GM19463 (cell line): ENCODE measurements at regions not wholly inside any gene's neighbourhood (a gene's known extent, or its start where the extent isn't known, plus 50 kb on each side); places are given as distances from the start of the nearest gene placed in this dataset.

Experiments
- ATAC-seq: cut with Tn5 transposase; IDR thresholded peaks from one replicate; pipeline ENCODE4 v1.9.1; 2021; ENCODE audit warnings: mild to moderate bottlenecking, moderate library complexity; ENCODE audit not compliant: unreplicated experiment

- no peak for ATAC-seq
Observed at GRCh38 chr12:78683031-78683430, 181.5 kb upstream of the SYT1 start.

GRCh38 chr12:78683626-78684025, 180.9 kb upstream of the SYT1 start:
- ATAC-seq = no peak

GRCh38 chr12:78684419-78684818, 180.2 kb upstream of the SYT1 start:
- no peak for ATAC-seq

GRCh38 chr12:78695749-78696148, 168.8 kb upstream of the SYT1 start:
- no peak for ATAC-seq

GRCh38 chr12:78696267-78696666, 168.3 kb upstream of the SYT1 start:
- ATAC-seq = no peak

- no peak for ATAC-seq
Observed at GRCh38 chr12:78697817-78698415, 166.7 kb upstream of the SYT1 start.

- ATAC-seq = no peak
Observed at GRCh38 chr12:78698747-78699146, 165.8 kb upstream of the SYT1 start.

- no peak for ATAC-seq
Observed at GRCh38 chr12:78700565-78700964, 164.0 kb upstream of the SYT1 start.

GRCh38 chr12:78703820-78704525, 160.6 kb upstream of the SYT1 start:
- ATAC-seq = no peak

GRCh38 chr12:78711954-78712353, 152.6 kb upstream of the SYT1 start:
- no peak for ATAC-seq

- ATAC-seq = no peak
Observed at GRCh38 chr12:78712834-78713481, 151.6 kb upstream of the SYT1 start.

- no peak for ATAC-seq
Observed at GRCh38 chr12:78719721-78720120, 144.9 kb upstream of the SYT1 start.

GRCh38 chr12:78721906-78722305, 142.7 kb upstream of the SYT1 start:
- ATAC-seq = no peak

- ATAC-seq = no peak
Observed at GRCh38 chr12:78725033-78725432, 139.5 kb upstream of the SYT1 start.

GRCh38 chr12:78725951-78726580, 138.5 kb upstream of the SYT1 start:
- no peak for ATAC-seq

GRCh38 chr12:78726854-78727253, 137.7 kb upstream of the SYT1 start:
- no peak for ATAC-seq

- ATAC-seq = no peak
Observed at GRCh38 chr12:78732481-78732880, 132.1 kb upstream of the SYT1 start.

- no peak for ATAC-seq
Observed at GRCh38 chr12:78739653-78740052, 124.9 kb upstream of the SYT1 start.

GRCh38 chr12:78746001-78746400, 118.6 kb upstream of the SYT1 start:
- ATAC-seq = no peak

GRCh38 chr12:78753058-78753457, 111.5 kb upstream of the SYT1 start:
- ATAC-seq = no peak

- ATAC-seq = no peak
Observed at GRCh38 chr12:78756936-78757335, 107.6 kb upstream of the SYT1 start.

GRCh38 chr12:78759367-78759766, 105.2 kb upstream of the SYT1 start:
- no peak for ATAC-seq
